Thoracic aorta (tissue), 2 donors: ENCODE measurements at regions not wholly inside any gene's neighbourhood (a gene's known extent, or its start where the extent isn't known, plus 50 kb on each side); places are given as distances from the start of the nearest gene placed in this dataset.

Source experiments
- ATAC-seq: fragments of 150-250 bp; one replicate; pipeline ENCODE4 v1.8.0; 2017; ENCODE audit warnings: low read depth; ENCODE audit not compliant: insufficient number of reproducible peaks, low FRiP score
- DNase-seq: peaks from one replicate; pipeline ENCODE4 v3.0.0-alpha.2; 2020; ENCODE audit warnings: low spot score
- H3K27ac ChIP-seq, 2 donors: fragments of 200-600 bp; sonication (generic); 1 replicate in 1 of 2; 2 replicates in 1 of 2; pipeline ENCODE4 v1.5.1; 2016; ENCODE audit warnings: mild to moderate bottlenecking in 2 of 2, moderate library complexity in 2 of 2
- H3K27me3 ChIP-seq: fragments of 200-600 bp; sonication (generic); replicated peaks from 2 replicates; pipeline ENCODE4 v1.6.0; 2016; ENCODE audit warnings: mild to moderate bottlenecking; ENCODE audit not compliant: insufficient read depth
- H3K36me3 ChIP-seq: fragments of 200-600 bp; sonication (generic); one replicate; pipeline ENCODE4 v1.5.1; 2016
- H3K4me1 ChIP-seq, 2 donors: fragments of 200-600 bp; sonication (generic); 1 replicate in 1 of 2; 2 replicates in 1 of 2; pipeline versions ENCODE4 v1.5.1 to v1.6.0; 2016; ENCODE audit warnings: low read depth in 2 of 2, mild to moderate bottlenecking in 1 of 2; ENCODE audit not compliant: control insufficient read depth in 1 of 2
- H3K4me3 ChIP-seq: fragments of 200-600 bp; sonication (generic); 2 replicates; pipeline ENCODE4 v1.5.1; 2016; ENCODE audit warnings: mild to moderate bottlenecking
- H3K9me3 ChIP-seq: fragments of 200-600 bp; sonication (generic); 2 replicates; pipeline ENCODE4 v1.5.1; 2016
- TF ChIP-seq, protein P1 (sequence below): fragments of 200-600 bp; sonication (generic); IDR thresholded peaks from one replicate; pipeline ENCODE4 v1.5.1; 2019; ENCODE audit warnings: antibody characterized with exemption

DNA sequence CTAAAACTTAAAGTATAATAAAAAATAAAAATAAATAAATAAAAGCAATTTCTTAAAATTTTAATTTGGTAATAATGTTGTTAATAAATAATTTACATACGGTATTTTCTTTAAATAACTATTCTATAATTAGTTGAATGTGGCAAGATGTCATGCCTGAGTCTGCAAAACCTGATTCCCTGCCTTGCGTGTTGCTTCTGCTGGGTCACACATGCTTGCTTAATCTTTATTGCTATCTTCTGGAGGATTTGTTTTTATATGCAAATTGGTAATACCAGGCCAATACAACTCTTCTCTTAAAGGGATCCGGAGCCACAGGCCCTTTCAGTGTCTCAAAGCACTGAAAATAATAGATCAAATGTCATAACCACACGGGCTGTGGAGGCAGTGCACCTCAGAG, 59.4 kb upstream of the ABCB5 start:
- ATAC-seq (no peak), DNase-seq (no peak)
- H3K4me3 ChIP-seq: no peak overlapping the region
- H3K27ac ChIP-seq: no peak overlapping the region
- TF ChIP-seq, protein P1, sequence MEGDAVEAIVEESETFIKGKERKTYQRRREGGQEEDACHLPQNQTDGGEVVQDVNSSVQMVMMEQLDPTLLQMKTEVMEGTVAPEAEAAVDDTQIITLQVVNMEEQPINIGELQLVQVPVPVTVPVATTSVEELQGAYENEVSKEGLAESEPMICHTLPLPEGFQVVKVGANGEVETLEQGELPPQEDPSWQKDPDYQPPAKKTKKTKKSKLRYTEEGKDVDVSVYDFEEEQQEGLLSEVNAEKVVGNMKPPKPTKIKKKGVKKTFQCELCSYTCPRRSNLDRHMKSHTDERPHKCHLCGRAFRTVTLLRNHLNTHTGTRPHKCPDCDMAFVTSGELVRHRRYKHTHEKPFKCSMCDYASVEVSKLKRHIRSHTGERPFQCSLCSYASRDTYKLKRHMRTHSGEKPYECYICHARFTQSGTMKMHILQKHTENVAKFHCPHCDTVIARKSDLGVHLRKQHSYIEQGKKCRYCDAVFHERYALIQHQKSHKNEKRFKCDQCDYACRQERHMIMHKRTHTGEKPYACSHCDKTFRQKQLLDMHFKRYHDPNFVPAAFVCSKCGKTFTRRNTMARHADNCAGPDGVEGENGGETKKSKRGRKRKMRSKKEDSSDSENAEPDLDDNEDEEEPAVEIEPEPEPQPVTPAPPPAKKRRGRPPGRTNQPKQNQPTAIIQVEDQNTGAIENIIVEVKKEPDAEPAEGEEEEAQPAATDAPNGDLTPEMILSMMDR: no peak
- no peaks in the 10 kb centered on the region for H3K9me3 ChIP-seq
- no peaks in the 10 kb centered on the region for H3K36me3 ChIP-seq
- H3K4me1 ChIP-seq: no peaks in the 10 kb centered on the region
- no peaks in the 10 kb centered on the region for H3K27me3 ChIP-seq

DNA sequence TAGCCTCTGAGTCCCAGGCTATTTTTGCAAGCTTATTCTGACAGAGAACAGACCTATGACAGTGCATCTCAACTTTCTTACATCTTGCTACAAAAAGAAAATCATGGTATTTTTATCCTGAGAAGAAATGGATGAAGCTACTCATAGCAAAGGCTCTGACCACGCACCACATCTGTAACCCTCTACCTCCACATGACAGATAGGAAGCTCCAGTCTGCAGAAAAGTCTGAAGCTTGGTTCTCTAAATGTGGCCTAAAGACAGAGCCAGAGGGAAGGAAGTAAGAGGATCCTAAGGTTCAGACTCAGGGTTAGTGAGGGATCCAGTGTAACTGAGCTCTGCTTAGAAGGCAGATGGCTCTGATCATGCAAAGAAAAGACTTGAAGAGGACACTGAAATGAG, 58.4 kb upstream of the ABCB5 start:
- DNase-seq (no peak), ATAC-seq (no peak)
- Histone ChIP-seq H3K4me3 (no peak overlapping the region), H3K9me3 (no peaks in the 10 kb centered on the region), H3K4me1 (no peaks in the 10 kb centered on the region), H3K27ac (no peak overlapping the region), H3K36me3 (no peaks in the 10 kb centered on the region), H3K27me3 (no peaks in the 10 kb centered on the region)
- TF ChIP-seq, protein P1: no peak

DNA sequence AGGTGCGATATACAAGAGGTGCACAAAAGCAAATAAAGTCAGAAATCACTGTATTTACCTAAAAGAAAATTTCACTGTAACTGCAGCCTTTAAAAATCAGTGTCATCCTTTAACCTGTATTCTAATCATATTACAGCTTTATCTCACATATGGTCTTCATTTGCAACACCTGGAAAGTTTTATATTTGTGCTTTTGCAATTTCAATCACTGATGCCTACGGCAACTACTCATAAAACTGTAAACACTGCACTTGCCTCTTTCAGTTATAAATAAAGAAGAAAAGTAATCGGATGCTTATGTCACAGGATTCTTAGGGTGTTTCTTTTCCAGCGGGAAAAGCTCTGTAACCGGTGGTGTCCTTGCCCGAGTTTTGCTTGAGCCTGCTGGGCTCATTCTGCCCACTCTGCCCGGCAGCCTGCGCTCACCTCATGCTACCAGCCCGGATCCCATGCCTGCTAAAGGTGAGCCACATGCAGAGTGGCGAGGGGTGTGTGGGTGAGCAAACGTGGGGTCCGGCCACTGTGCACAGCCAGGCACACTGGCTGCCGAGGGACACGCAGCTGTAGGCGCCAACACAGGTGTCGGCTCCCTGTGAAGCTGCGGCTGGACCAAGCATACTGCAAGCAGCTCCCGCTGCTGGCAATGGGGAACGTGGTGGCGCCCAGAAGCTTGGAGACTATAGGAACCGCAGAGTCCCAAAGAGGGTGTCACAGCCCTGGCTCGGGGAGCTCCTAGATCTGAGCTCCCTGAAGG, 56.3 kb upstream of the ABCB5 start:
- DNase-seq (no peak), ATAC-seq (no peak)
- Histone ChIP-seq H3K27me3 (no peaks in the 10 kb centered on the region), H3K36me3 (no peaks in the 10 kb centered on the region), H3K9me3 (no peaks in the 10 kb centered on the region), H3K4me3 (no peak overlapping the region), H3K4me1 (no peaks in the 10 kb centered on the region), H3K27ac (no peak overlapping the region)
- TF ChIP-seq, protein P1: no peak

DNA sequence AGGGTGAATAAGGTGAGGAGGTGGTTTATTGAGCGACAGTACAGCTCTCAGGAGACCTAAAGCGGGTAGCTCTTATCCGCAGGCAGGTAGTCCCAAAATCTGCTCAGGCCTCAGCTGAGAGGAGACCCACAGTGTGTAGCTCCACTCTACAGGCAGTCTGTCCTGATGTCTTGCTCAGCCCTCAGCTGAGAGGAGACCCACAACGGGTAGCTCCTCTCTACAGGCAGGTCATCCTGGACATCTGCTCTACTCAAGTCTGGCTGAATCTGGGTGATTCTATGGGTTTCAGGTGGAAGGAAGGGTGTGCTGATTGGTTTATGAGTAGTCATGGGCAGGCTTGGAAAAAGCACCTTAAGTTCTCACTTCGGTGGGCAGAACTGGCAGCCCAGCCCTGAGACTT, 55.6 kb upstream of the ABCB5 start:
- TF ChIP-seq, protein P1: no peak
- Histone ChIP-seq H3K27ac (no peak overlapping the region), H3K9me3 (no peaks in the 10 kb centered on the region), H3K4me1 (no peaks in the 10 kb centered on the region), H3K4me3 (no peak overlapping the region), H3K36me3 (no peaks in the 10 kb centered on the region), H3K27me3 (no peaks in the 10 kb centered on the region)
- ATAC-seq (no peak), DNase-seq (no peak)

DNA sequence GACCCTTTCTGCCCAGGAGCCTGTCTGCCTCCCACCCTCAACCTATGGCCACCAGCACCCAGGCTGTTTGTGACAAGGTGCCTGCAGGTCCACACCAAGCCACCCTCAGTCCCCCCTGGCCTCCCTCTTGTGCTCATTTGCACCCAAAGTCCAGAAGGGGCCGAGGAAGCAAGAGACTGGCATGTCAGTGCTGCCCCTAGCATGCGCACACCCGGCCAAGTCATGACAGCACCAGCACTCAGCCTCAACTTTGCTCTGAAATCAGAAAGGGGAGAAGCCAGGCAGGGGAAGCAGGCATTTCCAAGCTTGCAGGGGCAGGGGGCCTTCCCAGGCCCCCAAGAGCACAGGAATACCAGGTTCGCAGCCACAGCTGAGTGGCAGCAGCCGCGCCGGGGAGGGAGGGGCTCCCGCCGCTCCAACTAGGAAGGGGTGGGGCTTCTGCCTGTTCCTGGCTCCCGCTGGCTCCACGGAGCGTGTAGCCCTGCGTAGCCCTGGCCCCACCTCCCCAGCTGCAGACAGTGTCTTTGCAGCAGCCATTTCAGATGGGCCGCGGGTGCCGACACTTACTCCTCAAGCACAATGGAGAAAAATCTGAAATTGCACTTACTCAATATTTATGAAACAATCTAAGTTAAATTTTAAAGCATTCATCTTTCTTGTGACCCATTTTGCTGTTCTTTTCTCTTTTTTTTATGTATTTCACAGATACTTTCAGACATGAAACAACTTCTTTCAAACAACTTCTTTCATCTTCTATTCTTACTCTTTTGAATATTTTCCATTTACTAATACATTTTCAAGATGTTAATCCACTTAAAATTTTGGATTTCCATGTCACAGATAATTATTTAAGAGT, 54.9 kb upstream of the ABCB5 start:
- ATAC-seq (no peak), DNase-seq (no peak)
- Histone ChIP-seq H3K36me3 (no peaks in the 10 kb centered on the region), H3K4me3 (no peak overlapping the region), H3K4me1 (no peaks in the 10 kb centered on the region), H3K27me3 (no peaks in the 10 kb centered on the region), H3K27ac (no peak overlapping the region), H3K9me3 (no peaks in the 10 kb centered on the region)
- TF ChIP-seq, protein P1: no peak
